ENCODE measurements at regions not wholly inside any gene's neighbourhood (a gene's known extent, or its start where the extent isn't known, plus 50 kb on each side); places are given as distances from the start of the nearest gene placed in this dataset.

DNA sequence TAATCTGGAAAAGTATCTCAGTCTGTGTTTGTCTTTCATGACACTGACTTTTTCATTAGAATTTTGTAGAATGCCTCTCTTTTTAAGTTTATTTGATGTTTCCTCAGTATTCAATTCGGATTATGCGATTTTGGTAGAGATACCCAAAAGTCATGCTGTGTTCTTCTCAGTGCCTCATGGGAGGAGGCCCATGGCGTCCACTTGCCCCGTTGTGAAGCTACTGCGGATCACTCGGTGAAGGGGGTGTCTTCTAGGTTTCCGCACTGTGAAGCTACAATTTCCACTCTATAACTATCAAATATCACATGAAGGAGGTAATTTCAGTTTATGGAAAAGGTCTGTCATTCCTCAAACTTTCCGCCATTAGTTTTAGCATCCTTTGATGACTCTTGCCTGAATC is 794.0 kb downstream of the TBC1D22A start:
- DNase-seq: no peak

DNA sequence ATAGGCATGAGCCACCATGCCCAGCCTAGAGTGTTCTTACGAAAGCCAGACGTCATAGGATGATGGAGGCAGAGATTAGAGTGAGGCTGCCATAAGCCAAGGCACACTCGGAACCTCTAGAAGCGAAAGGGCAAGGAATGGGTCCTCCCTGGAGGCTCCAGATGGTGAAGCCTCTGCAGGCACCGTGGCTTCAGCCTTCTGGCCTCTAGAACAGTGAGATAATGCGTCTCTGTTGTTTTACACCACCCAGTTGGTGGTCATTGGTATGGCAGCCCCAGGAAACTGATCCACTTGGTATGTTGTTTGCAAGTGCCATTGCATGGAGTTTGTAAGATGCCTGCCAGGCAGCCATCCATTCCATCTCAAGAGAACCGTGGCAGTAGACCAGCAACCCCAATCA is 791.0 kb downstream of the TBC1D22A start:
- no peak for DNase-seq

DNA sequence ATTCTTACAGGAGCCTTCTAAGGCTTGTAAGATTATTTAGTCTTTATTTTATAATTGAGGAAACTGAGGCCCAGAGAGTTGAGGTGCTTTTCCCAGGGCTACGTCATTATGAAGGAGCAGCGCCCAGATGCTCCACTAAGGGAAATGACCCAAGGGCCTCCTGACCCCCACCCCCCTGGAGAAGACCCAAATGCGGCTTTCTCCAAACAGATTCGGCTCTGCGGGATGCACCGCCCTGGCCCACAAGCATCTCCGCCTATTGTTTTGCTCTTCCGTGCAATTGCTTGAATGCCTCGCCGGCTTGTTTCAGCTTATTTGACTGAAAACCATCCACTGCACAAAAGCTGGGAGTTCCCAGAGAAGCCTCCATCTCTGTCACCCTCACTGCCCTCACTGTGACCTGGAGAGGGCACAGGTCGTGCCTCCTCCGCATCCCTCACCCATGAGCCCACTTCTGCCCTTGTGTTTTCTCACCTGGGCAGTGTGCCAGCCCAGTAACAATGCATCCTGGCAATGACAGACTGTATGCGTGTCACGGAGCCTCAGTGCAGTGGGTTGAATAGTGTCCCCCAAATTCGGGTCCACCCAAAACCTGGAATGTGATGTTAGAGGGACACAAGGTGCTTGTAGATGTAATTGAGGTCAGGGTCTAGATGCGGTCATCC is 790.2 kb downstream of the TBC1D22A start:
- no peak for DNase-seq

DNA sequence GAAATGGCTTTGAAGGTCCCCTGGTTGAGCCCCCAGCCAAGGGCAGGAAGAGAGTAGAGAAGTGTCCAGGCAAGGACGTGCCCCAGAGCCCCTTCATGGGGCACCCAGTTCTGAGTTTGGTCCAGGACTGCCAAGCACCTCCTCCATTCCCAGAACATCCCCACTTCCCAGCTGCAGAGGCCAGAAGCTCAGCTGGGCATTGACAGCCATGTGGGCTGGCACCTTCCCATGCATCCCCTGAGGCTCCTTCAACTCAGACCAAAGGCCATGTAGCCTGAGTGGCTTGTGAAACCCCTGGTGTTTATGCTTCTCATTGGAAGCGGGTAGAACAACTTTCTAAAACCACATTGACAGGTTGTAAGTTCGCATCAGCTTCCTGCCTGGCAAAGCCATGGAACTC is 789.6 kb downstream of the TBC1D22A start:
- no peak for DNase-seq

DNA sequence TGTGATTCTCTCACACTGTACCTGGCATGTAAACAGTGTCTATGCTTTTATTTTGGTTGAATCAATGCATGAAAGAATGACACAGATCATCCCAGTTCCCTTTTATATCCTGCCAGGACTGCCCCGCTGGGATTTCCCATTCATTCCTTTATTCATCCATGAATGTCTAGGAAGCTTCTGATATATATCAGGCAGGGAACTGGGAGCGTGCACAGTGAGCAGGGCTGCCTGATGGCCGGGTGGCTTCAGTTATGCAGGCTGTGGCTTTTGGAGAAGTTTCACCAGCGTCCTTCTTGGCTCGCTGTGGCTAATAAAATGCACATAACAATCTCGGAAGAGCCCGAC is 789.0 kb downstream of the TBC1D22A start:
- no peak for DNase-seq

DNA sequence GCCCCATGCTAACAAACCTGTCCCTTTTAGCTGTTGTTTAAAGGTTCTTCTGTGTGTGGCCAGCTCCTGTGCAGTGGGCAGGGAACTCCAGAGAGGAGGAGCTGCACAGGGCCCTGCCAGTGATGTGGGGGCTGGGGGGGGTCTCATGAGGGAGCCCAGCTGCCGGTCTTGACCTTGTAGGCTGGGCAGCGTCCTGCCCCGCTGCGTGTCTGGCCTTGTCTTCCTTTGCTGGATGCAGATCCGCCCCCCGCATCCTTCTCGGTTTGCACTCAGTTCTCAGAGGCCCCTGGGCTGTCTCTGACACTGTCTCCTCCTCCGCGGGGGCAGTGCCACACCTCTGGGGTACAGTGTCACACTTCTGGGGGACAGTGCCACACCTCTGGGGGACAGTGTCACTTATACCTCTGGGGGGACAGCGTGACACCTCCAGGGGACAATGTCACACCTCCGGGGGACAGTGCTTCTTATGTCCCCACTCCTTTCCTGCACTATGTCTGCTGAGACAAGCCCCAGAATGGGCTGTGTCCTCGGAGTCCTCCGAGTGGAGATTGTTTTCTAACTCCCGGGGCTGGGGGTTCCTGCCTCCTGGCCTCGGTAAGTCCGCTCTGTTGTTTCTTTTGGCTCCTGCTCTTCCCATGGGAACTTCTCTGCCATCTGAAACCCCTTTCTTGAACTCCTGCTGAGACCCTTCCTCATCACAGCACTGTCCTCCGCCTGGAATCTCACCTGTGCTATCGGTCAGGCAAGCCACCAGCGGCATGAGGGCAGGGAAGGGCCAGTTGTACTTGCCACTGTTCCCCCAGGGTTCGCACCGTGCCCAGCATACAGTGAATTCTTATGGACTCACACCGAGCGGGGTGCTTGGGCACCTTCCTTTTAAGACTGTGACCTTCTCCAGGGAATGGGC is 788.3 kb downstream of the TBC1D22A start:
- DNase-seq: no peak

DNA sequence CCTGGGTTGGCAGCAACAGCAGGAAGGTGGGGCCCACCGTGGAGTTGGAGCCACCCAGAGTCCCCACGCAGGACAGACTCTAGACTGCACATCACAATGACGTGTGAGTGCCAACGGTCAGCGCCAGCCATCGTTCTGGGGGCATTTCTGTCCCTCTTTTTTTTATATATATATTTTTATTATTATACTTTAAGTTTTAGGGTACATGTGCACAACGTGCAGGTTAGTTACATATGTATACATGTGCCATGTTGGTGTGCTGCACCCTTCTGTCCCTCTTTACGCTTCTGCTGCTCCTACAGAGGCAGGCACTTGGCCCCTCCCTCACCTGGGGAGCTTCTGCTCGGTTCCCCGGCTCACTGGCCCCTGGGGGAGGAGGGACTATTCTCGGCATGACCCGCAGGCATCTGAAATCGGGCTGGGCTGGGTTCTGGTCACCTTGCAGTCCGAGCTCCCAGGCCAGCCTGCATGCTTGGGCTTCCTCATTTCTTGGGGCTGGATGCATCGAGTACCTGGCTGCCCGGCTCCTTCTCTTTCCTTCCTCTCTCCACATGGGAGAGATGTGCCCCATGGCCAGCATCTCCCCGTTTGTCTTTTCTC is 787.4 kb downstream of the TBC1D22A start:
- DNase-seq: no peak

DNA sequence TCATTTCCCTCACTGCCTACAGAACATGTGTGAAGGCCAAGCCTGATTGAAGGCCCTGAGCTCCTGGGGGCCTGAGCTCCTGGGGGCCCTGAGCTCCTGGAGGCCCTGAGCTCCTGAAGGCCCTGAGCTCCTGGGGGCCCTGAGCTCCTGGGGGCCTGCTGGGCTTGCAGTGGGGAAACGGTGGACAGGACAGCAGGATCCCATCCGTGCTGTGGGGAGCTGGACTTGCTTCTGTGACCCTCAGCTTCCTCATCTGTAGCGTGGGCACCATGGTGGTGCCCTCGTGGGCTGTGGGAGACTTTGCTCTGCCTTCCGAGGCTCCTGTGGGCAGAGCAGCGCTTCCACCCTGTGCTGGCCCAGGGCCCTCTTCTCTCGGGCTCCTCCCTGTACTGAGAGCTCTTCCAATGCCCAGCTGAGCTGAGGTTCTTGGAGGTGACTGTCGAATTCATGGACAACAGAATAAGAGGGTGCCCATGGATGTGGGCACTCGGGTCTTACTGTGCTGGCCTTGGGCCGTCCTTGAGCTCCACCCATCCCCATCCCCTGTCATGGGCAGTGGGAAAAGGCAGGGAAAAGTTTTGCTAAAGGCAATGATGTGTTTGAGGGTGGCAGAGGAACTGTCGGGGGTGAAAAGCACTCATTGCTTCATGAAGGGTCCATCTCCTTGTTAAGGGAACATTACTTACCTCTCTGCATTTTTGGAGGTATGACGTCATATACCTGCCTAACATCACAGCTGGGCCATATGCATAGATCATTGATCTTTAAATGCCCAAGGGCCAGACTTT is 786.7 kb downstream of the TBC1D22A start:
- no peak for DNase-seq

DNA sequence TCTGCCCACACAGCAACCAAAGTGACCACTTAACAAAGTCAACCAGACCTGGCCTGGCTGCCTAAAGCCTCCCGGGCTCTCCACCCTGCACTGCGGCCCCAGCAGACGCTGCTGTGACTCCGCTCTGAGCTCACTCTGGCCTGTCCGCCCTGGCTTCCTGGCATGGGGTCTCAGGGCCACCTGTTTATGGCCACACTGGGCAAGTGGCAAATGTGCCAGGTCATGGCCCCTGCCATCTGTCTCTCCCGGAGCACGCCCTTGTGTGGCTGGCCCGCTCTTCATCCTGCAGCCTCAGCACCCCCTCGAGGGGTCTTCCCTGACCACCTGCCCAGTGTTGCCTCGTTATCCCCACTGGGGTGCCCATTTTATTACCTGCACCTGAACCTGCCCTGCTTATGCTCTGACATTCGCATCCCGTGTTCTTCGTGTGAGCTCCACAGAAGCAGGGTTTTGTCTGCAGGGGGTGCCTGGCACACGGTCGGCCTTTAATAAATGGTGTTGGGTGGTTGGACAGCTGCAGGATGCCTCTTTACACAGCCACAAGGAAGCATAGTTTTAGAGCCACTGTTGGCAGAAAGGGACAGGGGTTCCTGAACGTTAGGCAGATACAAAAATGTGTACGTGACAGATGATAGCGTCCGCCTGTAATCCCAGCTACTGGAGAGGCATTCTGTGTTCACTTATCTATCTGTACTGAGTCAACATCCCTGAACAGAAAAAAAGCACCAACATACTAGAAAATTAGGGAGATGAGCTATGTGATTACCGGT is 785.6 kb downstream of the TBC1D22A start:
- no peak for DNase-seq

DNA sequence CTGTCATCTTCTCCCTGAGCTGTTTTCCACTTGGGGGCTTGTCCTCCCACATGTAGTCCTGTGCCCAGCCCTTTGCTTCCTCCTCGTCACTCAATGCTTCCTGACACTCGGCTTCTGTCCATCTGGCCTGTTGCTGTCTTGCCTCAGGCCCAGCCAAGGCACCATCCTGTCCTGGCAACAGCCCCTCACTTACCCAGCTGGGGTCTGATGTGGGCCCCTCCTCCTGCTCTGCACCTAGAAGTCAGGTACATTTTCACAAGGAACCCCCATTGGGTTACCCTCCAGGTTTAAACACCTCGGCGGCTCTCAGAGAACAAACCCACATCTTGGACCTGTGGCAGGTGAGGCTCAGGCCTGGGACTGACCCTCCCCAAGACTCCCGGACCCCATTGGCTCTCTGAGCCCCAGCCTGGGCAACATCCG is 784.8 kb downstream of the TBC1D22A start:
- no peak for DNase-seq

DNA sequence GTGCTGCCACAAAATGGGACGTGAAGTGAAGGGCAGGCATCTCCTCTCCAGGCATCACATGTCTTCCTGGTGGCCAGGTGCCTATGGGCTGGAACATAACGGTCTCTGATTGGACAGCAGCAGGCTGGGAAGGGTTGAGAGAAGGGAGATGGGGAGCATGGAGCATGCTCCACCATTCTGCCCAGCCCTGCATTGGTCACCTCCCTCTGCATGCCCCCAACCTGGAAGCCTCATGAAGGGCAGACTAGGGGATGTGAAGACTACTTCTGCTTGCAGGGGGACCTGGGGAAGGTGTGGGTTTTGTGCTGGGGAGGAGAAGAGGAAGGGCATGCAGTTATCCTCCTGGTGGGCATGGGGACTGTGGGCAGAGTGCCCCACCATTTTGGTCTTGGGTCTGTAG is 782.2 kb downstream of the TBC1D22A start:
- no peak for DNase-seq

DNA sequence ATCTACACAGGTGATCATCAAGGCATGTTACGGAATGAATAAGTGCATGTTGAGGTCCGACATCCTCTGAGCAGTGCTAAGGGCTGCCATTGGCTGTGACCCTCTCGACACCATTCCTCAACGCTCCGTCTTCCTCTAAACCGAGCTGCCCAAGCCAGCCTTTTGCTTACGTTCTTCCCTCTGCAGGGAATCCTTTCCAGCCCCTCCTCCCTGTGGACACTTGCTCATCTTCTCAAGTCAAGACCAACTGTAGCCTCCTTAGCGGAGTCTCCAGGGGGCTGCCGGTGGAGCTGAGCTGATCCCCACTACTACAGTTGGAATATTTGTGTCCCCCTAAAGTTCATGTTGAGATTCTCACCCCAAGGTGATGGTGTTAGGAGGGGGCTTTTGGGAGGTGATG is 781.0 kb downstream of the TBC1D22A start:
- no peak for DNase-seq

DNA sequence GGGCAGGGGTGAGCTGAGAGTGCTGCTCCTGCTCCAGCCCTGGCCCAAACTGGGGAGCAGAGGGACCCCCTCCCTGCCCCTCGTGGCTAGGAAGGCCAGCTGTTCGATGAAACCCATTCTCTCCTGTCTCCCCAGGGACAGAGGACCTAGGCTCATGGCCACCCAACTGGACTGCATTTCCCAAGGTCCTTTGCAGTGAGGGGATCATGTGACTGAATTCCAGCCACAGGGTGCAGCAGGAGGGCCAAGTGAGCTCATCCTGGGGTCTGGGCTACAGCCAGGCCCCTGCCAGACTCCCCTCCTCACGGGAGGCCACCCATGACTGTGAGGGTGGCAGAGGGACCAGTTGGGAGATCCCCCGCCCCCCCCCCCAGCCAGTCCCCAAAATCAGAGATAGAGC is 777.6 kb downstream of the TBC1D22A start:
- no peak for DNase-seq

DNA sequence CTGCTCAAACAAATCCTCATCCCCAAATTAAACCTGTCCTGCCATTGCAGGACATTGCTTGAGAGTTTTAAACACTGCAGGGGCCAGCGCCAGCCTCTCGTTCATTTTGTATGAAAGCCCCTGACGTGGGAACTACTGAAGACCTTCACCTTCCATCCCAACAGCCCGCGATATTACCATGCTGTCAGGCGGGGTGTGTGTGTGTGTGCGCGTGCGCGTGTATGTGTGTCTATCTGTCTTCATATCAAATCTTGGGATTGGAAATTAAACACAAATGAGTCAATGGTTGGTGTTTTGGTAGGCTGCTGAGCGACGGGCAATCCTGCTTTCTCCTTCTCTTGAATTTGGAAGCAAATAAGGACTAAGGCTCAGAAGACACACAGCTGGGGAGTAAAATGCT is 776.9 kb downstream of the TBC1D22A start:
- DNase-seq: no peak

DNA sequence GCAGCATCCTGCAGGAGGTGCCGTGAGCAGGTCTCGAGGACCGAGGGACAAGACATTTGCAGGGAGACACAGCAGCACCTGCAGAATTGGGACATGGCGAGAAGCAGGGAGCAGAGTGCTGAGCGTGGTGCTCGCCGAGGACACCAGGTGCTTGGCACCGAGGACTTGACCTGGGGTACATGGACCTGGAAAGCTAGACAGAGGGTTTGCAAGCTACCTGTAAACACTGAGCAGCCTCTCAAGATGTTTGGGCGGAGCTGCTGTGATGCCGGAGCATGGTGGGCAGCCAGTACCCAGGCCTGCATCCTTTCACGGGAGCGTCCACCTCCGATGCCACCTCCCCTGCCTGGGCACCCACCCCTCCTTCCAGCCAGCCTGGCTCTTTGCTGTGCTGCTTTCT is 773.2 kb downstream of the TBC1D22A start:
- DNase-seq: no peak

DNA sequence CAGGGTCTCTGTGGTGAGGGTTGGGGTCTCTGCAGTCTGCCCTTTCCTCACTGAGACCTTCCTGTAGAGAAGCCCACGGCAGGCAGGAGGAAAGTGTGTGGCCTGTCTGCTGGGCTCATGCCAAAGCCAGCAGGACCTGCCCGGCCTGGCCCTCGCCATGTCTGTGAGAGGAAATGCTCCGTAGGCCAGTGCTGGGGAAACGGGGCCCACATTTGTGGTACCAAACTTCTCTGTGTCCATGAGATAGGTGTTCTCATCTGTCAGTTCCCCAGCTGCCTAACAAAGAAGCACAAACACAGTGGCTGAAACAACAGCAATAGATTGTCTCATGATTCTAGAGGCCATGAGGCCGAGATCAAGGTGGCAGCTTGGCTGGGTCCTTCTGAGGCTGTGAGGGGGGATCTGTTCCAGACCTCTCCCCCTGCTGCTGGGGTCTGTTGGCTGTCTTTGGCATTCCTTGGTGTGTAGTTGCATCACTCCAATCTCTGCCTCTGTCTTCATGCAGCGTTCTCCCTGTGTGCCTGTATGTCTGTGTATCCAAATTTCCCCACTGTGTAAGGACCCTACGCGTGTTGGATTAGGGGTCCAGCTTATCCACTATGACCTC is 772.5 kb downstream of the TBC1D22A start:
- DNase-seq: no peak

DNA sequence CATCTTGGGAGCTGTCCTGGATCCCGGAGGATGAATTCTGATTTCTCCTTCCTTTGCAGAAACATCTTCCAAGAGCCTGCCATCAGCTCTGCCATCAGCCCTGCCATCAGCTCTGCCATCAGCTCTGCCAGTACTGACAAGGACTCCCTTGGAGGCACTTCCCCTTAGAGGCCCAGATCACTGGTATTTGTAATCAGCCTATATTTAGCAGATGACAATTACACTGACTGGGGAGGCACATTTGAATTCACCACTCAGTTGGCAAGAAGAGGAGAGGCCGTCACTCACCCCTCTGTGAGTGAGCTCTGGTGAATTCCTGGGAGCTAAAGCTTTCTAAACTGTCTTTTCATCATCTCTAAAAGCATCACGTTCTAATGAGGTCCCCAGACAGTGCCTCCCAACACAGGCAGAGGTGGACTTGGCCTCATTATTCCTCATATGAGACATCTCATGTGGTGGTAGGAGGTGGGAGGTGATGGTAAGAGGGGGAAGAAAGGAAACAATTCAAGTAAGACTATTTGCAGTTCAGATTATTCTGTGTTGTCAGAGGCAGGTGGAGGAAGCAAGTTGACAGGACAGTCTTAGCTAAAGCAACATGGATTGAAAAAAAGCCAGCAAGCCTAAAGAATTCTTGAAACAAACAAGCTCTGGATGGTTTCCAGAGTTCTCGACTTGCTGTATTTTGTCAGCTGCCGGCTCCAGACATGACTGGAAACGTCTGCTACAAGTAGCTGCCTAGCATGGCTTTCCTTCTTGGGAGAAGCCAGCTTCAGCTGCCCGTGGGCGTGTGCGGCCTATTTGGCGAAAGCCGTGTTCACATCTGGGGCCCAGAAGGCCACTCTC is 771.7 kb downstream of the TBC1D22A start:
- no peak for DNase-seq

DNA sequence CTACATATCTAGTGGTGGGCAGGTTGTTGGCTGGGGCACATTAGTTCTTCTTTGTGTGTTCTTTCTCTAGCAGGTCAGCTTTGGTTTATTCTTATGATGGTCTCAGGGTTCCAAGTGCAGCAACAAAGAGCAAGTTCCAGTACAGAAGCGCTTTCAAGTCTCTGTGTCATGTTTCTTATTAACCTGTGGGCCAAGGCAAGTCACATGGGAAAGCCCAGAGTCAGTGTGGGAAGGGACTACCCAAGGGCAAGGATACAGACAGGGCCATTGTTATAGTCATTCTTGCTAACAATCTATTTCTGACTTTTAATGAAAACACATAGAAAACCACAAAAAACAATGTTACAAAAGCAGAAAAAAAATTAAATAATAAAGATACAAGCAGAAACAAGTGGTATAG is 754.6 kb downstream of the TBC1D22A start:
- DNase-seq: no peak

DNA sequence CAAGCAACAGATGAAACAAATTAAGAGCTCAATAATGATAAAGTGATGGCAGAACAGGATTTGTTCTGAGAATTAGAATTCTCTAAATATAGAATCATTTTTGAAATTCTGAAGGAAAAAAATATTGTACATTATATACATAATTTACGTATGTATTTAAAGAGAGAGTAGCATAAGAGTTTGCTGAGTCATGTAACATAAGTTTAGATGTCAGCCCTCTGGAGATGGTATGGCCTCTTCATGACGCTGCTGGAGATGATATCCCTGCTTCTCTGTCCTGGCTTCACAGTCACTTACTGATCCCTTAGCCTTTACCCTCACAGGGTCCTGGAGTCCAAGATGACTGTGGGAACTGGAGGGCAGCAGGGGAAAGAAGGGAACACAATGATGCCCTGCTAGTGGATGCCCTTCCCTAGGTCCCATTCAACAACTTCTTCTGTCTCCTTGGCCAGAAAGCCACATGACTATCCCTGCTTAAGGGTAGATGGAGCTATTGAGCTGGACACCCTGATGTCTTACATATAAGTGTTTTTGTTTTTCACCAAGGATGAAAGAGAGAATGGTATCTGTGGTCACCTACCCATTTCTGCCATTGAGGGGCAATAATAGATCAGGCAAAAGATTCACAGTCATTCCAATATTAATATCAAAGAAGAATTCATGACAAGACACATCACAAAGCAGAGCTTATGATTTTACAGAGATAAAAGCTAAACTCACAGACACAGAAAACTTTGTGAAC is 753.1 kb downstream of the TBC1D22A start:
- DNase-seq: no peak

DNA sequence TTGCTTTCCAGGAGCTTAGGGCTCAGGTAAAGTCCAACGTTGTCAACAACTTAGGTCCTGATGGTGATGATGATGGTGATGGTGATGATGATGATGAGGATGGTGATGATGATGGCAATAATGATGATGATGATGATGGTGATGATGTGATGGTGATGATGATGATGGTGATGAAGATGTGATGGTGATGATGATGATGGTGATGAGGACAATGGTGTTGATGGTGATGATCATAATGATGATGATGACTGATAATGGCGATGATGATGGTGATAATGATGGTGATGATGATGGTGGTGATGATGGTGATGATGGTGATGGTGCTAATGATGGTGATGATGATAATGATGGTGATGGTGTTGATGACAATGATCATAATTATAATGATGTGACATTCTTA is 750.2 kb downstream of the TBC1D22A start:
- no peak for DNase-seq
